GM23338 (cell line): ENCODE measurements at regions not wholly inside any gene's neighbourhood (a gene's known extent, or its start where the extent isn't known, plus 50 kb on each side); places are given as distances from the start of the nearest gene placed in this dataset.

Experiments
- ATAC-seq: fragments of 200-7000 bp; cut with Tn5 transposase; 3 replicates; pipeline ENCODE4 v1.9.1; 2020
- DNase-seq: peaks from one replicate; pipeline ENCODE4 v3.0.0-alpha.2; 2015; ENCODE audit warnings: low spot score
- H2AFZ ChIP-seq: fragments of 200-600 bp; sonication (generic); 2 replicates; pipeline ENCODE4 v1.8.0; 2016; ENCODE audit warnings: antibody characterized with exemption, mild to moderate bottlenecking, moderate library complexity
- H3F3A ChIP-seq: fragments of 200-600 bp; sonication (generic); replicated peaks from 2 replicates; pipeline ENCODE4 v1.8.0; 2017; ENCODE audit warnings: antibody characterized with exemption, mixed run types, low read depth
- H3K27ac ChIP-seq: fragments of 200-600 bp; sonication (generic); 2 replicates; pipeline ENCODE4 v1.6.1; 2016; ENCODE audit warnings: low read depth
- H3K27me3 ChIP-seq: fragments of 200-600 bp; sonication (generic); 2 replicates; pipeline ENCODE4 v1.8.0; 2016; ENCODE audit warnings: mild to moderate bottlenecking, mixed run types, moderate library complexity; ENCODE audit not compliant: insufficient read depth
- H3K36me3 ChIP-seq: fragments of 200-600 bp; sonication (generic); 2 replicates; pipeline ENCODE4 v1.8.0; 2016; ENCODE audit warnings: mild to moderate bottlenecking; ENCODE audit not compliant: insufficient read depth
- H3K4me1 ChIP-seq: fragments of 200-600 bp; sonication (generic); 2 replicates; pipeline ENCODE4 v1.8.0; 2016; ENCODE audit warnings: mild to moderate bottlenecking, moderate library complexity; ENCODE audit not compliant: insufficient read depth
- H3K4me2 ChIP-seq: fragments of 200-600 bp; sonication (generic); 2 replicates; pipeline ENCODE4 v1.7.1; 2017; ENCODE audit warnings: mixed run types
- H3K4me3 ChIP-seq: fragments of 200-600 bp; sonication (generic); 2 replicates; pipeline ENCODE4 v1.6.1; 2016; ENCODE audit warnings: mixed run types
- H3K79me2 ChIP-seq: fragments of 200-600 bp; sonication (generic); replicated peaks from 2 replicates; pipeline ENCODE4 v1.8.0; 2017; ENCODE audit warnings: mild to moderate bottlenecking; ENCODE audit not compliant: insufficient read depth
- H3K9me2 ChIP-seq: fragments of 200-600 bp; sonication (generic); 2 replicates; pipeline ENCODE4 v1.8.0; 2017; ENCODE audit not compliant: insufficient read depth
- H4K20me1 ChIP-seq: fragments of 200-600 bp; sonication (generic); replicated peaks from 2 replicates; pipeline ENCODE4 v1.8.0; 2017; ENCODE audit warnings: mild to moderate bottlenecking; ENCODE audit not compliant: insufficient read depth
- H3K27ac Mint-ChIP-seq: 2 replicates; pipeline ENCODE4 v1.8.0; 2020; ENCODE audit warnings: inconsistent platforms, mild to moderate bottlenecking, moderate library complexity, mixed read lengths
- H3K27me3 Mint-ChIP-seq: 3 replicates; pipeline ENCODE4 v1.8.0; 2022; ENCODE audit warnings: low read depth, mild to moderate bottlenecking, moderate library complexity, mixed read lengths, inconsistent platforms; ENCODE audit not compliant: insufficient read depth, poor library complexity
- H3K36me3 Mint-ChIP-seq: 3 replicates; pipeline ENCODE4 v1.8.0; 2021; ENCODE audit warnings: low read depth, mild to moderate bottlenecking, inconsistent platforms, moderate library complexity, mixed read lengths
- H3K4me1 Mint-ChIP-seq: 3 replicates; pipeline ENCODE4 v1.8.0; 2020; ENCODE audit warnings: mild to moderate bottlenecking, inconsistent platforms, mixed read lengths
- H3K4me3 Mint-ChIP-seq: 3 replicates; pipeline ENCODE4 v1.8.0; 2021; ENCODE audit warnings: moderate library complexity, mild to moderate bottlenecking, inconsistent platforms, mixed read lengths
- H3K9me3 Mint-ChIP-seq: 3 replicates; pipeline ENCODE4 v1.8.0; 2020; ENCODE audit warnings: moderate library complexity, mild to moderate bottlenecking, inconsistent platforms, mixed read lengths
- CREB1 ChIP-seq: fragments of 250-450 bp; sonication (Bioruptor Pico); IDR thresholded peaks from 2 replicates; pipeline ENCODE4 v1.5.0; 2020; ENCODE audit warnings: low read depth, mild to moderate bottlenecking, moderate library complexity
- CTCF ChIP-seq, 2 experiments: fragments of 200-600 bp in 1 of 2; sonication (generic) in 1 of 2; conservative IDR thresholded peaks; 2 replicates each; pipeline versions ENCODE4 v1.5.1 to v1.6.1; 2016 to 2017; ENCODE audit warnings: antibody characterized with exemption in 2 of 2, low read depth in 2 of 2, mild to moderate bottlenecking in 2 of 2, moderate library complexity in 1 of 2
- ETS1 ChIP-seq: IDR thresholded peaks from 2 replicates; pipeline ENCODE4 v1.6.1; 2016; ENCODE audit warnings: antibody characterized with exemption
- EZH2 ChIP-seq: fragments of 200-600 bp; sonication (generic); IDR thresholded peaks from one replicate; pipeline ENCODE4 v1.8.0; 2017; ENCODE audit warnings: antibody characterized with exemption, mild to moderate bottlenecking, low read depth; ENCODE audit not compliant: unreplicated experiment
- EZH2phosphoT487 ChIP-seq: fragments of 200-600 bp; sonication (generic); IDR thresholded peaks from one replicate; pipeline ENCODE4 v1.8.1; 2018; ENCODE audit warnings: antibody characterized with exemption; ENCODE audit not compliant: unreplicated experiment
- JUNB ChIP-seq: IDR thresholded peaks from one replicate; pipeline ENCODE4 v1.6.1; 2016; ENCODE audit warnings: antibody characterized with exemption; ENCODE audit not compliant: unreplicated experiment
- REST ChIP-seq: IDR thresholded peaks from one replicate; pipeline ENCODE4 v1.6.1; 2018; ENCODE audit warnings: antibody characterized with exemption; ENCODE audit not compliant: unreplicated experiment
- STAT1 ChIP-seq: IDR thresholded peaks from one replicate; pipeline ENCODE4 v1.6.1; 2016; ENCODE audit warnings: antibody characterized with exemption; ENCODE audit not compliant: unreplicated experiment
- ZNF114 ChIP-seq: fragments of 250-450 bp; sonication (Bioruptor Pico); IDR thresholded peaks from 2 replicates; pipeline ENCODE4 v1.5.0; 2020; ENCODE audit warnings: mild to moderate bottlenecking, moderate library complexity
- ZNF331 ChIP-seq: fragments of 250-450 bp; sonication (Bioruptor Pico); IDR thresholded peaks from 2 replicates; pipeline ENCODE4 v1.5.0; 2020; ENCODE audit warnings: low read depth, mild to moderate bottlenecking, moderate library complexity
- ZNF462 ChIP-seq: fragments of 250-450 bp; sonication (Bioruptor Pico); IDR thresholded peaks from 2 replicates; pipeline ENCODE4 v1.5.0; 2020; ENCODE audit warnings: mild to moderate bottlenecking, moderate library complexity

- TF ChIP-seq EZH2 = no peak
Measured at GRCh38 chr13:34720618-34721017, 221.5 kb upstream of the NBEA start (continued).

GRCh38 chr13:34721631-34722595 is 220.2 kb upstream of the NBEA start:
- H3K4me1 Mint-ChIP-seq = no peaks in the 10 kb centered on the region
- H3K9me3 Mint-ChIP-seq = no peaks in the 10 kb centered on the region; the same call in 2 of the 3 replicates
- H3K27me3 ChIP-seq = no peaks in the 10 kb centered on the region
- ATAC-seq (no peak), DNase-seq (no peak)
- H3K79me2 ChIP-seq = no peaks in the 10 kb centered on the region
- no peaks in the 10 kb centered on the region for H3K4me1 ChIP-seq
- peaks cover 4% of the 10 kb centered on the region; the same call in 1 of the 2 replicates for H3K9me2 ChIP-seq
- no peak overlapping the region for H3K27ac ChIP-seq
- no peaks in the 10 kb centered on the region for H3F3A ChIP-seq
- no peaks in the 10 kb centered on the region for H3K36me3 Mint-ChIP-seq
- no peaks in the 10 kb centered on the region; the same call in 1 of the 2 replicates for H3K36me3 ChIP-seq
- no peaks in the 10 kb centered on the region for H4K20me1 ChIP-seq
- H3K4me3 ChIP-seq = no peak overlapping the region
- peaks cover 2% of the 10 kb centered on the region for H3K27me3 Mint-ChIP-seq
- no peak overlapping the region for H3K4me3 Mint-ChIP-seq
- H3K27ac Mint-ChIP-seq = no peak overlapping the region
- no peak overlapping the region for H3K4me2 ChIP-seq
- H2AFZ ChIP-seq = no peak overlapping the region
- TF ChIP-seq JUNB (no peak), EZH2 (no peak), ZNF114 (no peak), REST (no peak), EZH2phosphoT487 (no peak), ZNF462 (CRISPR knock-in tag) (no peak), STAT1 (no peak), CREB1 (no peak), ZNF331 (CRISPR knock-in tag) (no peak), ETS1 (no peak), CTCF (conservative IDR thresholded peaks at IDR 0.05; ENCODE audit: low read depth in 2 of 2) (no peak)
